Upper lobe of left lung (tissue), 4 donors: ENCODE measurements at regions not wholly inside any gene's neighbourhood (a gene's known extent, or its start where the extent isn't known, plus 50 kb on each side); places are given as distances from the start of the nearest gene placed in this dataset.

Source experiments
- CTCF ChIP-seq, 6 experiments: fragments of 450-650 bp in 4 of 6; fragments of 200-600 bp in 2 of 6; sonication (generic) in 2 of 6; IDR thresholded peaks; one replicate each; pipeline ENCODE4 v1.5.1; 2016 to 2019; ENCODE audit warnings: antibody characterized with exemption in 6 of 6
- EP300 ChIP-seq, 4 donors: sonication (generic); formaldehyde crosslinking; IDR thresholded peaks; one replicate each; pipeline ENCODE4 v1.5.1; 2017; ENCODE audit warnings: antibody characterized with exemption in 4 of 4, control low read depth in 2 of 4
- POLR2A ChIP-seq, 4 donors: fragments of 450-650 bp; IDR thresholded peaks; one replicate each; pipeline ENCODE4 v1.5.1; 2016 to 2017; ENCODE audit warnings: antibody characterized with exemption in 4 of 4, mild to moderate bottlenecking in 2 of 4
- POLR2AphosphoS5 ChIP-seq, 2 donors: sonication (generic); formaldehyde crosslinking; IDR thresholded peaks; one replicate each; pipeline ENCODE4 v1.5.1; 2017; ENCODE audit warnings: antibody characterized with exemption in 2 of 2

- TF ChIP-seq POLR2AphosphoS5 (IDR thresholded peaks at IDR 0.05), result no peak
- TF ChIP-seq CTCF (IDR thresholded peaks at IDR 0.05), result no peak
- no peak for TF ChIP-seq POLR2A (IDR thresholded peaks at IDR 0.05)
- TF ChIP-seq EP300 (IDR thresholded peaks at IDR 0.05), result no peak
These were observed 254.2 kb downstream of the EBLN2 start for GRCh38 chr3:73315706-73316105.
